Fibroblast of pulmonary artery (primary cell): ENCODE measurements at regions not wholly inside any gene's neighbourhood (a gene's known extent, or its start where the extent isn't known, plus 50 kb on each side); places are given as distances from the start of the nearest gene placed in this dataset.

Source experiments
- DNase-seq: peaks from one replicate; pipeline ENCODE4 v3.0.0-alpha.2; 2010; ENCODE audit warnings: low read depth
- H3K4me3 ChIP-seq: replicated peaks from 2 replicates; pipeline ENCODE4 v1.5.1; 2011; ENCODE audit warnings: low read depth, mild to moderate bottlenecking, control low read depth, low read length, moderate library complexity
- CTCF ChIP-seq: IDR thresholded peaks from 2 replicates; pipeline ENCODE4 v1.5.1; 2011; ENCODE audit warnings: mild to moderate bottlenecking, control low read depth, low read length, inconsistent platforms; ENCODE audit errors: missing control alignments

GRCh38 chr13:74570046-74570445 is 435.8 kb upstream of the KLF12 start:
- DNase-seq, result no peak
- TF ChIP-seq CTCF, result no peak
- no peak overlapping the region for H3K4me3 ChIP-seq

GRCh38 chr13:74569251-74569650 is 435.0 kb upstream of the KLF12 start:
- H3K4me3 ChIP-seq, result no peak overlapping the region
- DNase-seq, result no peak
- TF ChIP-seq CTCF, result no peak

- no peak overlapping the region for H3K4me3 ChIP-seq
- TF ChIP-seq CTCF, result no peak
- no peak for DNase-seq
These were observed 433.3 kb upstream of the KLF12 start for GRCh38 chr13:74567485-74567884.

- DNase-seq, result no peak
- TF ChIP-seq CTCF, result no peak
- no peak overlapping the region for H3K4me3 ChIP-seq
These were observed 428.2 kb upstream of the KLF12 start for GRCh38 chr13:74562381-74562780.

- no peak for TF ChIP-seq CTCF
- no peak for DNase-seq
- H3K4me3 ChIP-seq, result no peak overlapping the region
These were observed 427.0 kb upstream of the KLF12 start for GRCh38 chr13:74561155-74561554.

GRCh38 chr13:74560325-74560724 is 426.1 kb upstream of the KLF12 start:
- DNase-seq, result no peak
- TF ChIP-seq CTCF, result no peak
- no peak overlapping the region for H3K4me3 ChIP-seq

GRCh38 chr13:74557870-74558269 is 423.7 kb upstream of the KLF12 start:
- DNase-seq, result no peak
- TF ChIP-seq CTCF, result no peak
- H3K4me3 ChIP-seq, result no peak overlapping the region
